Panc1 (cell line): ENCODE measurements at regions not wholly inside any gene's neighbourhood (a gene's known extent, or its start where the extent isn't known, plus 50 kb on each side); places are given as distances from the start of the nearest gene placed in this dataset.

Experiments used
- CTCF ChIP-seq: fragments of 450-650 bp; IDR thresholded peaks from 2 replicates; pipeline ENCODE4 v1.5.1; 2017; ENCODE audit warnings: mild to moderate bottlenecking
- POLR2AphosphoS5 ChIP-seq: IDR thresholded peaks from 2 replicates; pipeline ENCODE4 v1.6.1; 2012; ENCODE audit warnings: mild to moderate bottlenecking, low read depth, low read length, moderate library complexity
- REST ChIP-seq, 2 experiments: IDR thresholded peaks; 2 replicates each; pipeline ENCODE4 v1.6.1; 2011 to 2012; ENCODE audit warnings: low read depth in 2 of 2, control low read depth in 1 of 2, low read length in 1 of 2, mild to moderate bottlenecking in 1 of 2, moderate library complexity in 1 of 2; ENCODE audit not compliant: insufficient read depth in 1 of 2
- SIN3A ChIP-seq: IDR thresholded peaks from 2 replicates; pipeline ENCODE4 v1.6.1; 2012; ENCODE audit warnings: low read depth, mild to moderate bottlenecking, low read length, moderate library complexity, borderline replicate concordance; ENCODE audit not compliant: insufficient read depth
- TCF7L2 ChIP-seq: IDR thresholded peaks from 2 replicates; pipeline ENCODE4 v1.6.1; 2011; ENCODE audit warnings: mild to moderate bottlenecking, low read depth, low read length, inconsistent platforms

GRCh38 chr21:16366207-16366606 lies 636.4 kb downstream of the USP25 start:
- TF ChIP-seq CTCF, result no peak
- TF ChIP-seq REST (IDR thresholded peaks at IDR 0.05; ENCODE audit: insufficient read depth in 1 of 2, low read depth in 2 of 2, low read length in 1 of 2), result no peak
- no peak for TF ChIP-seq POLR2AphosphoS5
- no peak for TF ChIP-seq SIN3A
- TF ChIP-seq TCF7L2, result no peak
